Dedifferentiated amniotic fluid mesenchymal stem cell (primary cell): ENCODE measurements at regions not wholly inside any gene's neighbourhood (a gene's known extent, or its start where the extent isn't known, plus 50 kb on each side); places are given as distances from the start of the nearest gene placed in this dataset.

Source experiments
- DNase-seq: peaks from one replicate; pipeline ENCODE4 v3.0.0-alpha.2; 2016; ENCODE audit errors: extremely low spot score

- peak; percentile 34 for DNase-seq
Observed at GRCh38 chr17:56009795-56010651, 143.3 kb upstream of the ANKFN1 start.

- no peak for DNase-seq
Observed at GRCh38 chr17:56011406-56012131, 141.7 kb upstream of the ANKFN1 start.

GRCh38 chr17:56018211-56018610 lies 135.1 kb upstream of the ANKFN1 start:
- no peak for DNase-seq

DNA sequence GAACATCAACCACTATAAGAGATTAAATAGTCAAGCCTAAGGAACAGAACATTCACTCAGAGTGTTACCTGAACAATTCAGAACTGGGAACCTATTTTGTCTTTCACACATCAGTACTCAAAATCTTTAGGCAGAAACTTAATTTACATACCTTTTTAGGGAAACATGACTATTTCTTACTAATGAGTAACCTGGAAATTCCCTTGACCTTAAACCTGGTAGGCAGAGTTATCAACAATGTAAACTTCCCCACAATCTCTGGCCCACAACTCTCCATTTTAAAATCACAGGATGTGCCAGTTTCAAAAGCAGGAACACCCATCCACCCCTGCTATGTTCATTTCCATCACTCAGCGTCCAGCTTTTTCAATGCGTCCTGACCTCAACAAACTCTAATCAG lies 132.9 kb upstream of the ANKFN1 start:
- DNase-seq: no peak

- DNase-seq: no peak
Observed at GRCh38 chr17:56021681-56022190, 131.5 kb upstream of the ANKFN1 start.

DNA sequence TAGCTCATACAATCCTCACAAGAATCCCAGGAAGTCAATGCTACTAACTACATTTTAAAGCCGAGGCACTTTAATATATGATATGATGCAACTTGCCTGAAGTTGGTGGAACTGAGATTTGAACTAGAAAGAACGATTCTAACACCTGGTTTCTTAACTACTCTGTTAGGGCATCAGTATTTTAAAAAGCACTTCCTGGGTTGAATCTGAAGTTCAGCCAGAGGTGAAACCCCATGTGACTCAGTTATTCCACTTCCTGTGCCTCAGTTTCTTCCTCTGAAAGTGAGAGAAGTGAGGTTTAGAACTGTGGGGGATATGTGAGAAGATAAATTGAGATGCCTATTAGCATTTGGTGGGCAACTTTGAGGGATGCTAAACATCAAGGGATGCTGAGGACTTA lies 129.4 kb upstream of the ANKFN1 start:
- DNase-seq: no peak

DNA sequence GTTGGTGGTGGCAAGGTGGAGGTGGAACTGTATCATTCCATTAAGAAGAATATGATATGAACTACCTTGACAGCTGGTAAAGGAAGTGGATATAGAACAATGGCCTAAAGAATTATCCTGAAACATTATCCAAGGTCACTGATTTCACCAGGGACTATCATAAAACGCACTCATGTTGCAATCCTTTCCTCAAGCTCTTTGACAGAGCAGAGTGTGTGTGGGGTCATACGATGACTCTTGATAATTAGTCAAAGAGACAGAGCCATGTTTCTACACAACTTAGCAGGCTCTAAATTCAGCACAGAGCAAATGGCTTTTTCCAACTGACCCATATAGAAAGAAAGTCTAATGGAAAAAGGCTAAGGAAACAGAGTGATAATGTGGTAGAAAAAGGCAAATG lies 126.4 kb upstream of the ANKFN1 start:
- no peak for DNase-seq

DNA sequence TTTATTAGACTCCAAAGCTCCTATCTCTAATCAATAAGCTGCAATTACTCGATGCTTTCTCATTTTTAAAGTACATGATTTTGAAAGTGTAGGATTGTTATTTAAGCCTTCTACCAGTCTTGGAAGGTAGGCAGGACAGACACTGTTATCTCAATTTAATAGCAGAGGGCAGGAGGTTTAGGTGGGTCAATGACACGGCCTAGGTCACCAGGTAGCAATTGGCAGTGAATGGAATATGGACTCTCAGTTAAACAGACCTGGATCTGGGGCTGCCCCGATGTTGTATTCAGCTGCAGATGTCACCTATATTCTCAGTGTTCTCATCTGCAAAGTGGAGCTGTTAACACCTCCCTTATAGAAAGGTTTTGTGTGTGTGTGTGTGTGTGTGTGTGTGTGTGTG lies 124.4 kb upstream of the ANKFN1 start:
- no peak for DNase-seq

DNA sequence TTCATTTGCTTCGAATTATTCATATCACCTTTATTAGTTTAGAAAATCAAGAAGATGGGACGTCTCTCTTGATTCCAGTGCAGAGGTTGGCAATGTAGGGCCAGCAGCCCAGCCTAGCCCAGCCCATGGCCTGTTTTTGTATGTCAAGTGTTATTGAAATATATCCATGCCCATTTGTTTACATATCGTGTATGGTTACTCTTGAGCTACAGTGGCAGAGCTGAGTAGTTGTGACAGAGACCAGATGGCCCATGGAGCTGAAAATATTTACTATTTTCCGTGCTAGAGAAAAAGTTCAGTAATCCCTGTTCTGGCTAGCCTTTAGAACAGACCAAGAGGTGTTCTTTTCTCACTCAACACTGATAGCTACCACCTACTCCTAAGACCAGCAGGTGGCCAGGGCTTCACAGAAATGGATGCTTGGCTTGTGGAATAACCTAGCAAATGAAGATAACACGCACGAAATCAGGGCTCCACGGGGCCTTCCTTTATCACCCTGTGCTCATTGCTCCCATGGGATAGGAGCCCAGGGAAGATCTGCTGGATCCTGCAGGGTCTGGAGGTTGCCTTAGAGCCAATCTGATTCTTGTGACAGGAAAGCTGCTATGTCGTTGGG lies 123.2 kb upstream of the ANKFN1 start:
- DNase-seq: no peak

DNA sequence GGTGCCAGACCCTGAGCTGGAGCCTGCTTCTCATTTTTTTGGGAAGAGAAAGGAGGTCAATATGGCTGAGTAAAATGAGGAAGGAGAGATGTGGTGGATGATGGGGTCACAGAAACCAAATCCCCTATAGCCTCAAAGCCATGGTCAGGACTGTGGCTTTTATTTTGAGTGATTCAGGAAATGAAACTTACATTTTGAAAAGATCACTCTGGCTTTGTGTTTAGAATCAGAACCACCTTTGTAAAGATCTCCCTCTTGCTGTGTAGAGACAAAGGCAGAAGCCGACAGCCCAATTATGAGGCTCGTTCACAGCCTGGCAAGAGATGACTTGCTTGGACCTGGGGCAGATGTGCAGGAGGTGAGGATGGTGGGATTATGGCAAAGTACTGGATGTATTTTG lies 121.6 kb upstream of the ANKFN1 start:
- no peak for DNase-seq

DNA sequence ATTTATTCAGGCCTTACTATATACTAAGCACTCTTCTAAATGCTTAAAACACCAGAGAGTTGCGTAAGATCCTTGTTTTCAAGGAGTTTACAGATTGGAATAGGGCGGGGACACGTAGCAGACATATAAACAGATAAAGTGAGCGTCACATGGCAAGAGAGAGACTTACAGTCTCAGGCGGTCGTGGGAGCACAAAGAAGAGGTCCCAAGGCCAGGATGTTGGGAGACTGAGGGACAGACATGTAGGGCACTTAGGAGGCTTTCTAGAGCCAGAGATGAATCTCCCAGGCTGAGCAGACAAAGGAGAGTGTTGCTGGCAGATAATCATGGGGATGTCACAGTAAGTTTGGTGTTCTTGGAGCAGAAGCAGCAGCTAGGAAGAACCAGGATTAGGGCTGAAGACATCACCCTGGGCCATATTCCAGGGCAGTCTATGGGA lies 119.1 kb upstream of the ANKFN1 start:
- DNase-seq: no peak

- no peak for DNase-seq
Observed at GRCh38 chr17:56038131-56038530, 115.1 kb upstream of the ANKFN1 start.

DNA sequence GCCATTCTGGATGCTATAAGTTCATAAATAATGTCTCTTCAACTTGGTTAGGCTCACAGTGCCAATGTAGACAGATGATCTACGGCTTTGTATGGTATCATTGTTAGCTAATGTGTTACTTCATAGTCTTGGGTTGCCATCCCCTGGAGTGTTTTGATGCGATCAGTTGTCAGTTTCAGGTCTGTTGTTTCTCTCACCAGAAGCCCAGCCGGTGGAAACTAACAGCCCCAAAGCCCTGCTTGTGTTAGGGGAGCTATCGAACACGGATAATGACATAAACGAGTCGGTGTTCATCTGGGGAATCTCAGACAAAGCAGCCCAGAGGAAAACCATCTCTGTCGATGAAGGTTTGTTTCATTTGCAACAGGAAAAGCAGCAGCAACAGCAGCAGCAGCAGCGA lies 107.4 kb upstream of the ANKFN1 start:
- DNase-seq: no peak

DNA sequence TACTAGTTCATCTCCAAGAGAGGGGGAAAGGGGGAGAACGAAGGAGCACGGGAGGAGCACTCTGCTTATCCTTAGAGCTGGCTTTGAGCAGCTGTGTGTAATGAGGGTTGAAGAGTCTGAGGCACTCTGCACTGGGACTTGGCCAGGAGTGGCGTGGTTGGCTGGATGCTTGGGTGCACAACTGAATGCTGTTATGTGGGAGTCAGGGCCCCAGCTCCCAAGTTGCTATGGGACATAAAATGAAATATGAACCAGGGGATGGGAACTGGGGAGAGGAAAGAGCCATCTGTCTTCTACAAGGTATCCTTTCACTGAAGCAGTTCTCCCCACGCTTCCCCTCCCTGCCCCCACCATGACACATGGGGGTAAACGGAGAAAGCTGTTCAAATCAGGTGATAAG lies 105.9 kb upstream of the ANKFN1 start:
- no peak for DNase-seq

DNA sequence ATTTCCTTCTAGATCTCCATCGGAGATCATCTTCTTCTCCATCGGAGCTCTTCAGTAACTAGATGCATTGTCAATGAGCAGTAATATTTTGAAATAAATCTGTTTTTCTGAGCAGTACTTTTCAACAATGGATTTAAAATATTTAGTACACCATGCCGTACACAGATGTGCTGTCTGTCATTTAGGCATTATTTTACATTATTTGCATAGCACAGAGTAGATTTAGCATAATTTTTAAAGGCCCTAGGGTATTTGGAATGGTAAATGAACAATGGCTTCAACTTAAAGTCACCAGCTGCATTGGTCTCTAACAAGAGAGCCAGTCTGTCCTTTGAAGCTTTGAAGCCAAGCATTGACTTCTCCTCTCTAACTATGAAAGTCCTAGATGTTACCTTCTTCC lies 95.4 kb upstream of the ANKFN1 start:
- no peak for DNase-seq

GRCh38 chr17:56064506-56064905 lies 88.8 kb upstream of the ANKFN1 start:
- DNase-seq: no peak

DNA sequence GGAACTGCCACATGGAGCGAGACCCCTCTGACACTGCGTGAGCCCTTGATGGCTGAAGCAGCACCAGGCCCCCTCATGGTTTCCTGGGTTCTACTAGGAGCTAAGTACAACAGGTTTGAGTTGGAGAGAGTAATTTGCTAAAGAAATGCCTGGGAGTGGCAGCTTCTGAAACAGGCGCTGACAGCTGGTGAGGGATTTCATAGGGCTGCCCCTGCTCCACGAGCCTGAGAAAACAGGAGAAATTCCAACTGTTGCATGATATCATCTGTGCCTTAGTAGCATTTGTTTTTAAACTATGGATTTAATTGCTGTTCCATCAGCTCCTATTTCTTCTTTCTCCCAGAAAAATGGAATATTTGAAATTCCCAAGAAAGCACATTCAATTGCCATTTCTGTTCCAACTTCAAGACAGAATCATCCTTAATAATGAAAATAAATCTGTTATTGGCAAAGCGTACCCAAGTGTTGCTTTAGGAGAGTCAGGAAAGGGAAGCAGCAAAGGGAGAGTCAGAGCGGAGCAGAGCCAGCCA lies 78.8 kb upstream of the ANKFN1 start:
- no peak for DNase-seq

DNA sequence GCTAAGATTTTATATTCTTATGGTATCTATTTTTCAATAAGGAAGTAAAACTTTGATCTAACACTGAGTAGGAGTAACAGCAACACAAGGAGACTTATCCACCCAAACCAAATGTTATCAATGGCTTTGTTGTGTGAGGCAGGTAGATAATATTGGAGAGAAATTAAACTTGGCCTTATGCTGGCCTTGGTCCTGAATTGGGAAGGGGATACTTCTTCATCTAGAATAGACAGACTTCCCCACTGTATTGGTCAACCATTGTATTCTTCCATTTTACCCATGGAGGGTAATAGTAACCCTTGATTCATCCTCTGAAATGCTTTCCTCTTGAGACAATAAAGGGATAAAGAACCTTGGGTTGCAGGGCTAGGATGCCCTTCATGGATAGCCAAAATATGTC lies 76.3 kb upstream of the ANKFN1 start:
- DNase-seq: no peak

DNA sequence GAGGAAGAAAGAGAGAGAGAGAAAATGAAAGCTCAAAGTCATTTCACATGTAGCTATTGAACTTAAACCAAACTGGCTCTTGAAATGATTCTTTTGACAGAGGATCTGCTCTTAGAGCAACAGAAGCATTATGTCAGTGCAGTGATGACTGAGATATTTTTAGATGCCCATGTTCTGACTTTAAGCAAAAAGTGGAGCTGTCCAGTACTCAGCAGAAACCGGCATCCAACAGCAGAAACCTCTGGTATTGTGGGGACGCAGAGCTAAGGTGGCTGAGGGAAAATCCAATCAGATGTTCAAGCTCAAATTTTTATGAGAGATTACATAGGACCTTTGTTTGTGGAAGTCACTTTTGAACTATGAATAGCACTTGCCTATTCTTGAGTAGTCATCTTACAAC lies 69.8 kb upstream of the ANKFN1 start:
- DNase-seq: no peak

- DNase-seq: no peak
Observed at GRCh38 chr17:56085576-56086267, 67.6 kb upstream of the ANKFN1 start.

DNA sequence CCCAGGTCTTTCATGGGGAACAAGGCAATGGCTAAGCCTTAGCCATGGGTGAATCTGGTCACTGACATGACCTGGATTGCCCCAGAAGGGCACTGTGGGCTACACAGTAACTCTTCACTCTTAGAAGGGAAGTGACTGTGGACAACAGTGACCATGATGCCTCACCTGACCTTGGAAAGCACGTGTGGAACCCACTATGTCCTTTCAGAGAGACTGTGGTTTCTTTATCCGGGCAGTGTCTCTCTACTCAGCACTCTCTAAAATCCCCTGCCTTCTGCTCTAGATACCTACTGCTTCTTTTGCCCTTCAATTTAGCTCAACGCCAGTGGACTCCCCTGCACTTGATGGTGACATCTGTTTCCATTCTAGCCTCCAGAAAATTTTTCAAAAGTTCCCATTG lies 66.1 kb upstream of the ANKFN1 start:
- DNase-seq: no peak
